ENCODE measurements at regions not wholly inside any gene's neighbourhood (a gene's known extent, or its start where the extent isn't known, plus 50 kb on each side); places are given as distances from the start of the nearest gene placed in this dataset.

DNA sequence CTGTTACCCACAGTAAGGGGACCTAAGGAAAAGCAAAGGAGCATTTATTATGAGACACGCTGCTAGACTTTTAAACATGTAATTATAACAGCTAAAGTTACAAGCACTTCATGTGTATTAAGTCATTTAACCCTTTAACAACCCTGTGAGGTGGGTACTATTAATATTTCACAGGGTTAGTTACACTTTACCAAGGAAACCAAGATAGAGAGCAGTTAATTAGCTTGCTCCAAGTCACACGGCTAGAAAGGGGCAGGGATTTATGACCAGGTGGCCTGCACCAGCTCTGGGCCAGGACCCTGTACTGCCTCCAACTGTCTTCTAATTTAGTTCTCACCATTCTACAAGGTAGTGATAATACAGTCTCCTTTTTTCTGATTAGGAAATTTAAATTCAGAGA lies 74.9 kb downstream of the RPL27A start:
- H3K36me3 ChIP-seq (replicated peaks in 1 of 2; ENCODE audit: control extremely low read depth in 1 of 2, control insufficient read depth in 1 of 2, extremely low read depth in 1 of 2, insufficient read depth in 2 of 2, low read length in 1 of 2) = no peaks in the 10 kb centered on the region

GRCh38 chr11:8758619-8759169 lies 76.1 kb downstream of the RPL27A start:
- ChIA-PET POLR2A (no interaction called here), CTCF (no interaction called here)
- no peak overlapping the region for H3K27ac ChIP-seq (ENCODE audit: low read length in 2 of 2)
- WGBS (ENCODE audit: insufficient coverage) = 93% methylated on average over 5 of the region's 11 CpGs
- no peaks in the 10 kb centered on the region for H3K4me1 Mint-ChIP-seq
- no peaks in the 10 kb centered on the region for H3K9me3 Mint-ChIP-seq (ENCODE audit: insufficient read depth)
- H3K4me2 ChIP-seq (replicated peaks; ENCODE audit: low read depth, low read length, poor library complexity, severe bottlenecking) = no peak overlapping the region
- H3K9ac ChIP-seq (ENCODE audit: low read length) = no peak overlapping the region
- no peaks in the 10 kb centered on the region for H3K4me1 ChIP-seq (ENCODE audit: control insufficient read depth in 2 of 2, insufficient read depth in 2 of 2, low read length in 2 of 2)
- H3K79me2 ChIP-seq (ENCODE audit: control insufficient read depth, insufficient read depth, low read length) = no peaks in the 10 kb centered on the region
- H3K36me3 ChIP-seq (replicated peaks in 1 of 2; ENCODE audit: control extremely low read depth in 1 of 2, control insufficient read depth in 1 of 2, extremely low read depth in 1 of 2, insufficient read depth in 2 of 2, low read length in 1 of 2) = no peaks in the 10 kb centered on the region
- H3K27me3 ChIP-seq (replicated peaks in 1 of 4; ENCODE audit: control extremely low read depth in 1 of 4, control insufficient read depth in 3 of 4, insufficient read depth in 4 of 4, low read length in 3 of 4) = peaks cover 0 to 5% (median 0%) of the 10 kb centered on the region in 4 experiments
- DNase-seq = no peak
- no peak overlapping the region for H3K4me3 Mint-ChIP-seq
- no peak overlapping the region for H3K4me3 ChIP-seq (ENCODE audit: control extremely low read depth in 1 of 5, extremely low read depth in 1 of 5, insufficient read depth in 1 of 5, low read depth in 2 of 5, low read length in 4 of 5)
- no peak overlapping the region for H3K27ac Mint-ChIP-seq
- no peaks in the 10 kb centered on the region for H4K20me1 ChIP-seq (ENCODE audit: control insufficient read depth, insufficient read depth, low read length, poor library complexity, severe bottlenecking)
- H3K27me3 Mint-ChIP-seq = no peaks in the 10 kb centered on the region
- no peaks in the 10 kb centered on the region for H3K9me3 ChIP-seq (ENCODE audit: control extremely low read depth in 1 of 3, control insufficient read depth in 2 of 3, insufficient read depth in 1 of 3, low read length in 2 of 3)
- TF ChIP-seq EZH2 (IDR thresholded peaks at IDR 0.05; ENCODE audit: borderline replicate concordance, insufficient read depth, low read depth, low read length, poor library complexity, severe bottlenecking) = no peak
- TF ChIP-seq, protein P1, sequence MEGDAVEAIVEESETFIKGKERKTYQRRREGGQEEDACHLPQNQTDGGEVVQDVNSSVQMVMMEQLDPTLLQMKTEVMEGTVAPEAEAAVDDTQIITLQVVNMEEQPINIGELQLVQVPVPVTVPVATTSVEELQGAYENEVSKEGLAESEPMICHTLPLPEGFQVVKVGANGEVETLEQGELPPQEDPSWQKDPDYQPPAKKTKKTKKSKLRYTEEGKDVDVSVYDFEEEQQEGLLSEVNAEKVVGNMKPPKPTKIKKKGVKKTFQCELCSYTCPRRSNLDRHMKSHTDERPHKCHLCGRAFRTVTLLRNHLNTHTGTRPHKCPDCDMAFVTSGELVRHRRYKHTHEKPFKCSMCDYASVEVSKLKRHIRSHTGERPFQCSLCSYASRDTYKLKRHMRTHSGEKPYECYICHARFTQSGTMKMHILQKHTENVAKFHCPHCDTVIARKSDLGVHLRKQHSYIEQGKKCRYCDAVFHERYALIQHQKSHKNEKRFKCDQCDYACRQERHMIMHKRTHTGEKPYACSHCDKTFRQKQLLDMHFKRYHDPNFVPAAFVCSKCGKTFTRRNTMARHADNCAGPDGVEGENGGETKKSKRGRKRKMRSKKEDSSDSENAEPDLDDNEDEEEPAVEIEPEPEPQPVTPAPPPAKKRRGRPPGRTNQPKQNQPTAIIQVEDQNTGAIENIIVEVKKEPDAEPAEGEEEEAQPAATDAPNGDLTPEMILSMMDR (IDR thresholded peaks at IDR 0.05) = no peak
- no peak for ATAC-seq (ENCODE audit: low read depth)
- intact Hi-C loops (cut with micrococcal nuclease) = no loop called here
- H2AFZ ChIP-seq (ENCODE audit: insufficient read depth, low read depth, low read length, poor library complexity, severe bottlenecking) = no peak overlapping the region

More for the DNA sequence above, 74.9 kb downstream of the RPL27A start:
- Histone ChIP-seq H3K4me2 (replicated peaks; ENCODE audit: low read depth, low read length, poor library complexity, severe bottlenecking) (no peak overlapping the region), H3K27ac (ENCODE audit: low read length in 2 of 2) (no peak overlapping the region), H2AFZ (ENCODE audit: insufficient read depth, low read depth, low read length, poor library complexity, severe bottlenecking) (no peak overlapping the region), H3K9ac (ENCODE audit: low read length) (no peak overlapping the region), H3K79me2 (ENCODE audit: control insufficient read depth, insufficient read depth, low read length) (no peaks in the 10 kb centered on the region), H3K9me3 (ENCODE audit: control extremely low read depth in 1 of 3, control insufficient read depth in 2 of 3, insufficient read depth in 1 of 3, low read length in 2 of 3) (no peaks in the 10 kb centered on the region), H3K4me3 (ENCODE audit: control extremely low read depth in 1 of 5, extremely low read depth in 1 of 5, insufficient read depth in 1 of 5, low read depth in 2 of 5, low read length in 4 of 5) (no peak overlapping the region), H3K27me3 (replicated peaks in 1 of 4; ENCODE audit: control extremely low read depth in 1 of 4, control insufficient read depth in 3 of 4, insufficient read depth in 4 of 4, low read length in 3 of 4) (peaks cover 0 to 5% (median 0%) of the 10 kb centered on the region in 4 experiments), H4K20me1 (ENCODE audit: control insufficient read depth, insufficient read depth, low read length, poor library complexity, severe bottlenecking) (no peaks in the 10 kb centered on the region), H3K4me1 (ENCODE audit: control insufficient read depth in 2 of 2, insufficient read depth in 2 of 2, low read length in 2 of 2) (no peaks in the 10 kb centered on the region)
- Mint-ChIP-seq H3K27ac (no peak overlapping the region), H3K4me1 (no peaks in the 10 kb centered on the region), H3K9me3 (ENCODE audit: insufficient read depth) (no peaks in the 10 kb centered on the region), H3K4me3 (no peak overlapping the region), H3K27me3 (no peaks in the 10 kb centered on the region)
- DNase-seq (no peak), ATAC-seq (ENCODE audit: low read depth) (no peak)
- intact Hi-C loops (cut with micrococcal nuclease) = no loop called here
- ChIA-PET CTCF (no interaction called here), POLR2A (no interaction called here)
- no CpG with 5 or more reads among the region's 2 CpGs for WGBS (ENCODE audit: insufficient coverage)
- TF ChIP-seq, protein P1 (IDR thresholded peaks at IDR 0.05) = no peak
- no peak for TF ChIP-seq EZH2 (IDR thresholded peaks at IDR 0.05; ENCODE audit: borderline replicate concordance, insufficient read depth, low read depth, low read length, poor library complexity, severe bottlenecking)

Data from B cell (primary cell).